ENCODE measurements at regions not wholly inside any gene's neighbourhood (a gene's known extent, or its start where the extent isn't known, plus 50 kb on each side); places are given as distances from the start of the nearest gene placed in this dataset.

- peak; percentile 68 for DNase-seq (ENCODE audit: low spot score)
Observed at GRCh38 chr5:115377468-115378217, 81.2 kb upstream of the CCDC112 start.

GRCh38 chr5:115375893-115376292 is 79.4 kb upstream of the CCDC112 start:
- peak; percentile 42 for DNase-seq (ENCODE audit: low spot score)

GRCh38 chr5:115374057-115374775 is 77.8 kb upstream of the CCDC112 start:
- no peak for DNase-seq (ENCODE audit: low spot score)

GRCh38 chr5:115372146-115372545 is 75.7 kb upstream of the CCDC112 start:
- no peak for DNase-seq (ENCODE audit: low spot score)

GRCh38 chr5:115369430-115370144 is 73.1 kb upstream of the CCDC112 start:
- DNase-seq (ENCODE audit: low spot score) = no peak

- peak; percentile 76 for DNase-seq (ENCODE audit: low spot score)
Observed at GRCh38 chr5:115366223-115366622, 69.8 kb upstream of the CCDC112 start.

- no peak for DNase-seq (ENCODE audit: low spot score)
Observed at GRCh38 chr5:115363879-115364278, 67.4 kb upstream of the CCDC112 start.

- peak; percentile 37 for DNase-seq (ENCODE audit: low spot score)
Observed at GRCh38 chr5:115360046-115360685, 63.7 kb upstream of the CCDC112 start.

- no peak for DNase-seq (ENCODE audit: low spot score)
Observed at GRCh38 chr5:115355767-115356381, 59.4 kb upstream of the CCDC112 start.

- no peak for DNase-seq (ENCODE audit: low spot score)
Observed at GRCh38 chr5:115355095-115355494, 58.6 kb upstream of the CCDC112 start.

- DNase-seq (ENCODE audit: low spot score) = no peak
Observed at GRCh38 chr5:115354246-115354645, 57.8 kb upstream of the CCDC112 start.

- DNase-seq (ENCODE audit: low spot score) = no peak
Observed at GRCh38 chr5:115352571-115352970, 56.1 kb upstream of the CCDC112 start.

GRCh38 chr5:115351356-115352195 is 55.1 kb upstream of the CCDC112 start:
- DNase-seq (ENCODE audit: low spot score) = peak; percentile 31

- DNase-seq (ENCODE audit: low spot score) = no peak
Observed at GRCh38 chr5:115350894-115351293, 54.4 kb upstream of the CCDC112 start.

- peak; percentile 90 for DNase-seq (ENCODE audit: low spot score)
Observed at GRCh38 chr5:115349001-115349817, 52.8 kb upstream of the CCDC112 start.

GRCh38 chr5:115348175-115348574 is 51.7 kb upstream of the CCDC112 start:
- DNase-seq (ENCODE audit: low spot score) = no peak

All from H4 (cell line).